B cell (primary cell): ENCODE measurements at regions not wholly inside any gene's neighbourhood (a gene's known extent, or its start where the extent isn't known, plus 50 kb on each side); places are given as distances from the start of the nearest gene placed in this dataset.

Source experiments
- ATAC-seq: fragments of 200-7000 bp; cut with Tn5 transposase; one replicate; pipeline ENCODE4 v1.10.0; 2021; ENCODE audit warnings: low read depth, mild to moderate bottlenecking, moderate number of reproducible peaks, moderate library complexity
- CTCF ChIA-PET: fragments of 350-600 bp; sonication (Branson Sonifier 250); formaldehyde crosslinking; loops from one replicate; lab custom pipeline; 2021; ENCODE audit warnings: antibody characterized with exemption, inconsistent platforms; lab: Charles Lee
- POLR2A ChIA-PET: fragments of 350-600 bp; sonication (Branson Sonifier 250); formaldehyde crosslinking; loops from one replicate; lab custom pipeline; 2021; ENCODE audit warnings: antibody characterized with exemption; lab: Charles Lee
- DNase-seq: peaks from one replicate; pipeline ENCODE4 v3.0.0; 2013
- H2AFZ ChIP-seq: 2 replicates; pipeline ENCODE4 v1.6.1; 2012; ENCODE audit warnings: mild to moderate bottlenecking, low read depth, low read length; ENCODE audit not compliant: insufficient read depth, poor library complexity, severe bottlenecking
- H3K27ac ChIP-seq, 2 donors: 1 replicate in 1 of 2; 2 replicates in 1 of 2; pipeline ENCODE4 v1.5.1; 2012 to 2013; ENCODE audit warnings: low read length in 2 of 2, mild to moderate bottlenecking in 2 of 2, moderate library complexity in 1 of 2
- H3K27me3 ChIP-seq, 4 experiments: fragments of 200-600 bp in 1 of 4; sonication (generic) in 1 of 4; replicated peaks in 1 of 4; 1 replicate in 2 of 4; 2 replicates in 2 of 4; pipeline versions ENCODE4 v1.6.1 to v1.7.0; 2013 to 2016; ENCODE audit warnings: low read length in 3 of 4, mild to moderate bottlenecking in 2 of 4, mixed read lengths in 1 of 4, moderate library complexity in 1 of 4; ENCODE audit not compliant: insufficient read depth in 4 of 4, control insufficient read depth in 3 of 4; ENCODE audit errors: control extremely low read depth in 1 of 4
- H3K36me3 ChIP-seq, 2 experiments: replicated peaks in 1 of 2; 1 replicate in 1 of 2; 2 replicates in 1 of 2; pipeline versions ENCODE4 v1.6.1 to v1.7.1; 2013; ENCODE audit warnings: low read length in 1 of 2; ENCODE audit not compliant: insufficient read depth in 2 of 2, control insufficient read depth in 1 of 2; ENCODE audit errors: control extremely low read depth in 1 of 2, extremely low read depth in 1 of 2
- H3K4me1 ChIP-seq, 2 donors: fragments of 200-600 bp in 1 of 2; sonication (generic) in 1 of 2; 1 replicate in 1 of 2; 2 replicates in 1 of 2; pipeline versions ENCODE4 v1.5.1 to v1.6.1; 2013 to 2017; ENCODE audit warnings: low read length in 2 of 2; ENCODE audit not compliant: control insufficient read depth in 2 of 2, insufficient read depth in 2 of 2
- H3K4me2 ChIP-seq: replicated peaks from 2 replicates; pipeline ENCODE3; 2012; ENCODE audit warnings: mild to moderate bottlenecking, low read depth, low read length; ENCODE audit not compliant: poor library complexity, severe bottlenecking
- H3K4me3 ChIP-seq, 5 experiments: fragments of 200-600 bp in 1 of 5; sonication (generic) in 1 of 5; 1 replicate in 3 of 5; 2 replicates in 2 of 5; pipeline versions ENCODE4 v1.5.1 to v1.7.0; 2011 to 2016; ENCODE audit warnings: low read length in 4 of 5, mild to moderate bottlenecking in 4 of 5, low read depth in 2 of 5, control low read depth in 1 of 5, moderate library complexity in 1 of 5; ENCODE audit not compliant: insufficient read depth in 1 of 5; ENCODE audit errors: control extremely low read depth in 1 of 5, extremely low read depth in 1 of 5
- H3K79me2 ChIP-seq: fragments of 200-600 bp; sonication (generic); one replicate; pipeline ENCODE4 v1.6.0; 2016; ENCODE audit warnings: low read length; ENCODE audit not compliant: control insufficient read depth, insufficient read depth
- H3K9ac ChIP-seq: fragments of 200-600 bp; sonication (generic); 2 replicates; pipeline ENCODE4 v1.6.1; 2017; ENCODE audit warnings: mild to moderate bottlenecking, low read length, moderate library complexity
- H3K9me3 ChIP-seq, 3 donors: one replicate each; pipeline versions ENCODE4 v1.6.1 to v1.7.1; 2013; ENCODE audit warnings: low read length in 2 of 3; ENCODE audit not compliant: control insufficient read depth in 2 of 3, insufficient read depth in 1 of 3; ENCODE audit errors: control extremely low read depth in 1 of 3
- H4K20me1 ChIP-seq: 2 replicates; pipeline ENCODE4 v1.6.0; 2012; ENCODE audit warnings: mild to moderate bottlenecking, low read length; ENCODE audit not compliant: insufficient read depth, control insufficient read depth, poor library complexity, severe bottlenecking
- H3K27ac Mint-ChIP-seq: one replicate; pipeline ENCODE4 v1.8.0; 2021; ENCODE audit warnings: mixed read lengths
- H3K27me3 Mint-ChIP-seq: one replicate; pipeline ENCODE4 v1.8.0; 2021; ENCODE audit warnings: mixed read lengths
- H3K4me1 Mint-ChIP-seq: one replicate; pipeline ENCODE4 v1.8.0; 2021; ENCODE audit warnings: mixed read lengths
- H3K4me3 Mint-ChIP-seq: one replicate; pipeline ENCODE4 v1.8.0; 2021; ENCODE audit warnings: mixed read lengths
- H3K9me3 Mint-ChIP-seq: one replicate; pipeline ENCODE4 v1.8.0; 2022; ENCODE audit warnings: mixed read lengths; ENCODE audit not compliant: insufficient read depth
- EZH2 ChIP-seq: IDR thresholded peaks from 2 replicates; pipeline ENCODE4 v1.6.1; 2012; ENCODE audit warnings: borderline replicate concordance, low read depth, mild to moderate bottlenecking, moderate library complexity, low read length; ENCODE audit not compliant: insufficient read depth, poor library complexity, severe bottlenecking
- WGBS: methylation state at CpG from one replicate; pipeline ENCODE4 v1.1.5; 2013; ENCODE audit warnings: missing lambda C conversion rate; ENCODE audit not compliant: insufficient coverage; 5-methylcytosine and 5-hydroxymethylcytosine counted together
- intact Hi-C: fragments of 100-400 bp; cut with micrococcal nuclease; formaldehyde crosslinking; loops from one replicate; pipeline ENCODE4 v1.10.0; 2022
- TF ChIP-seq, protein P1 (sequence below): fragments of 200-600 bp; IDR thresholded peaks from one replicate; pipeline ENCODE4 v1.8.0; 2022; ENCODE audit warnings: antibody characterized with exemption, mild to moderate bottlenecking

DNA sequence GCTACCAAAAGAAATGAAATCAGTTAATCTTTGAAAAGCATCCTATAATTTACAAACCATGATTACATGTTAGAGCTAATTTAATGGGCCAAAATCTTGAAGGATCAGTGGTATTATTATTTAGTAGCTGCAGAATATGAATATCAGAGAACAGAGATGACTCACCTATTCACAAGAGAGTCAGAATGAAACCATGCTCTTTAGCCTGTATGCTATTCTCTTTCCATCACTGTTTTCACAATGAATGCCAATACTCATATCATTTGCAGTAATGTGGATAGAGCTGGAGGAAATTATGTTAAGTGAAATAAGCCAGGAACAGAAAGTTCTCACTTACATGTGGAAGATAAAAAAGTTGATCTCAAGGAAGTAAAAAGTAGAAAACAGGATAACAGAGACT, 414.1 kb downstream of the CENPC start:
- no peaks in the 10 kb centered on the region for H3K9me3 ChIP-seq
- H4K20me1 ChIP-seq = no peaks in the 10 kb centered on the region
- ChIA-PET CTCF (no interaction called here), POLR2A (no interaction called here)
- H3K27ac Mint-ChIP-seq = no peak overlapping the region
- H3K27me3 ChIP-seq = no peaks in the 10 kb centered on the region
- no peaks in the 10 kb centered on the region for H3K79me2 ChIP-seq
- intact Hi-C loops = no loop called here
- no peak overlapping the region for H3K4me3 ChIP-seq
- no peaks in the 10 kb centered on the region for H3K4me1 ChIP-seq
- no peak overlapping the region for H3K4me2 ChIP-seq
- TF ChIP-seq, protein P1, sequence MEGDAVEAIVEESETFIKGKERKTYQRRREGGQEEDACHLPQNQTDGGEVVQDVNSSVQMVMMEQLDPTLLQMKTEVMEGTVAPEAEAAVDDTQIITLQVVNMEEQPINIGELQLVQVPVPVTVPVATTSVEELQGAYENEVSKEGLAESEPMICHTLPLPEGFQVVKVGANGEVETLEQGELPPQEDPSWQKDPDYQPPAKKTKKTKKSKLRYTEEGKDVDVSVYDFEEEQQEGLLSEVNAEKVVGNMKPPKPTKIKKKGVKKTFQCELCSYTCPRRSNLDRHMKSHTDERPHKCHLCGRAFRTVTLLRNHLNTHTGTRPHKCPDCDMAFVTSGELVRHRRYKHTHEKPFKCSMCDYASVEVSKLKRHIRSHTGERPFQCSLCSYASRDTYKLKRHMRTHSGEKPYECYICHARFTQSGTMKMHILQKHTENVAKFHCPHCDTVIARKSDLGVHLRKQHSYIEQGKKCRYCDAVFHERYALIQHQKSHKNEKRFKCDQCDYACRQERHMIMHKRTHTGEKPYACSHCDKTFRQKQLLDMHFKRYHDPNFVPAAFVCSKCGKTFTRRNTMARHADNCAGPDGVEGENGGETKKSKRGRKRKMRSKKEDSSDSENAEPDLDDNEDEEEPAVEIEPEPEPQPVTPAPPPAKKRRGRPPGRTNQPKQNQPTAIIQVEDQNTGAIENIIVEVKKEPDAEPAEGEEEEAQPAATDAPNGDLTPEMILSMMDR = no peak
- no peak for TF ChIP-seq EZH2
- no peaks in the 10 kb centered on the region for H3K36me3 ChIP-seq
- H3K9ac ChIP-seq = no peak overlapping the region
- ATAC-seq (no peak), DNase-seq (no peak)
- no peaks in the 10 kb centered on the region for H3K27me3 Mint-ChIP-seq
- no peak overlapping the region for H3K27ac ChIP-seq
- no peaks in the 10 kb centered on the region for H3K4me1 Mint-ChIP-seq
- peaks cover 6% of the 10 kb centered on the region for H3K9me3 Mint-ChIP-seq
- H3K4me3 Mint-ChIP-seq = no peak overlapping the region
- H2AFZ ChIP-seq = no peak overlapping the region

DNA sequence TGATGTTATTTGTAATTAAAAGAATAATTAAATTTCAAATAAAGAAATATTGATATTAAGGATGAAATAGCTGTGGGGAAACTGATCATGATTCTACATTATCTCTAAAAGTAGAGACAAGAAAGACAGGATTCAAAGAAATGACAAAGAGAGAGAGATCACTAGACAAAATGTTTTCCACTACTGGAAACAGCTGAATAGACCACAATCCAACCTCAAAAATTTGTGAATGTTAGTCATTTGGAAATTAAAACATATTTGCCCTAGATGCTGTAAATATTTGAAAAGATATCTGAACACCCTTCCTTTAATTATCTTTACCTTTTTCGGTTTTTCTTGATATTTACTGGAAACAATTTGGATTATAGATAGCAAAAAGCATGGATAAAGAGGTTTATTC, 414.9 kb downstream of the CENPC start:
- DNase-seq (no peak), ATAC-seq (no peak)
- Histone ChIP-seq H4K20me1 (no peaks in the 10 kb centered on the region), H3K9me3 (no peaks in the 10 kb centered on the region), H3K4me2 (no peak overlapping the region), H3K27ac (no peak overlapping the region), H3K79me2 (no peaks in the 10 kb centered on the region), H3K4me1 (no peaks in the 10 kb centered on the region), H3K4me3 (no peak overlapping the region), H3K36me3 (no peaks in the 10 kb centered on the region), H2AFZ (no peak overlapping the region), H3K9ac (no peak overlapping the region), H3K27me3 (no peaks in the 10 kb centered on the region)
- no peaks in the 10 kb centered on the region for H3K4me1 Mint-ChIP-seq
- peaks cover 6% of the 10 kb centered on the region for H3K9me3 Mint-ChIP-seq
- H3K27ac Mint-ChIP-seq = no peak overlapping the region
- intact Hi-C loops = no loop called here
- no CpG with 5 or more reads among the region's 1 CpG for WGBS
- POLR2A ChIA-PET = no interaction called here
- no peak overlapping the region for H3K4me3 Mint-ChIP-seq
- CTCF ChIA-PET = no interaction called here
- no peaks in the 10 kb centered on the region for H3K27me3 Mint-ChIP-seq
- no peak for TF ChIP-seq EZH2
- TF ChIP-seq, protein P1 = no peak
